ENCODE measurements at regions not wholly inside any gene's neighbourhood (a gene's known extent, or its start where the extent isn't known, plus 50 kb on each side); places are given as distances from the start of the nearest gene placed in this dataset.

DNA sequence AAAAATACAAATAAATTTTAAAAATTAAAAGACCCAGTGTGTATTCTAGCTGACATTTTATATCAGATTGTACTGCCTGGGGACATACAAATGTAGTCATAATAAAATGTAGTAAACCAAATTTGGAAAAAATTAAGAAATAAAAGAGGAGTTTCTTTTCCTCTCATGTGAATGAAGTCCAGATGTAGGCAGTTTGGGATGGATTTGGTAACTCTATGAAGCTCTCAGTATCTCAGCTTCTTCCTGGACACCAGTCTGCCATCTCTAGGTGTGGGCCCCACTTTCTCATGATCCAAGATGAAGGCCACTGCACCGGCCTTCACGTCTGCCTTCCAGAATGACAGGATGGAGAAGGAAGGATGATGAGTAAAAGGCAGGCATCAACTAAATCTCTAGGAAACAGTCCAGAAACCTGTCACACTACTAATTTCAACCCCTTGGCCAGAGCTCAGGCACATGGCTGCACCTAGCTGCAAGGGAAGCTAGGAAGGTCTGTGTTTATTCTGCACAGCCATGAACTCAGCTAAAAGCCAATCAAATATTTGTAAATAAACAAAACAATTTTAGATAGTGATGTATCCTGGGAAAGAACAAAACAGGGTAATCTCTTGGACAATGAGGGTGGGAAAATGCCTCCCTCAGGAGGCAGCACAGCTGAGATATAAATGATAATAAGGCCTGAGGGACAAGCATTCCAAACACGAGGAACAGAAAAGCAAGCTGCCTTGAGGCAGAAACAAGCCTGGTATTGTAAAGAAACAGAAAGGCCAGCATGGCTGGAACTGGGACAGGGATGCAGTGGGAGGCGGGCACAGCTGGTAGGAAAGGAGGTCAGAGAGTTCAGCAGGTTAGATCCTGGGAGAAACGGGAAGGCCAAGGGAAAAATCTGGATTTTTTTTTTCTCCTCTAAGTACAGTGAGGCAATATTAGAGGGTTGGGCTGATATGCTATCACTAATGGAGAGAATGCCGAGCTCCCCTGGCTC, 88.5 kb upstream of the PTPN1 start:
- Histone ChIP-seq H3K4me1 (replicated peaks) (peaks cover 22% of the 10 kb centered on the region), H3K27ac (peak overlapping the region; percentile 93), H3K36me3 (no peaks in the 10 kb centered on the region), H3K4me3 (no peak overlapping the region), H3K9me3 (no peaks in the 10 kb centered on the region), H3K27me3 (replicated peaks; ENCODE audit: insufficient read depth) (no peaks in the 10 kb centered on the region)
- no peak for DNase-seq (ENCODE audit: low spot score)
- TF ChIP-seq POLR2A (IDR thresholded peaks at IDR 0.05): no peak
- TF ChIP-seq POLR2AphosphoS5 (IDR thresholded peaks at IDR 0.05): no peak
- no peak for TF ChIP-seq CTCF (IDR thresholded peaks at IDR 0.05)
- 82% methylated on average over 6 of the region's 6 CpGs for WGBS
- intact Hi-C loops (cut with DNase I): no loop called here

GRCh38 chr20:50423758-50424157, 86.4 kb upstream of the PTPN1 start:
- Histone ChIP-seq H3K4me3 (no peak overlapping the region), H3K4me1 (replicated peaks) (peaks cover 22% of the 10 kb centered on the region), H3K27me3 (replicated peaks; ENCODE audit: insufficient read depth) (no peaks in the 10 kb centered on the region), H3K9me3 (no peaks in the 10 kb centered on the region), H3K36me3 (no peaks in the 10 kb centered on the region), H3K27ac (peak overlapping the region; percentile 93)
- TF ChIP-seq POLR2AphosphoS5 (IDR thresholded peaks at IDR 0.05) (no peak), CTCF (IDR thresholded peaks at IDR 0.05) (no peak), POLR2A (IDR thresholded peaks at IDR 0.05) (no peak)
- DNase-seq (ENCODE audit: low spot score): no peak
- 79% methylated on average over 6 of the region's 6 CpGs for WGBS
- intact Hi-C loops (cut with DNase I): no loop called here

GRCh38 chr20:50425076-50425475, 85.1 kb upstream of the PTPN1 start:
- Histone ChIP-seq H3K4me3 (no peak overlapping the region), H3K27ac (no peak overlapping the region), H3K27me3 (replicated peaks; ENCODE audit: insufficient read depth) (no peaks in the 10 kb centered on the region), H3K9me3 (no peaks in the 10 kb centered on the region), H3K4me1 (replicated peaks) (peaks cover 22% of the 10 kb centered on the region), H3K36me3 (no peaks in the 10 kb centered on the region)
- TF ChIP-seq CTCF (IDR thresholded peaks at IDR 0.05) (no peak), POLR2AphosphoS5 (IDR thresholded peaks at IDR 0.05) (no peak)
- DNase-seq (ENCODE audit: low spot score): no peak
- intact Hi-C loops (cut with DNase I): no loop called here
- WGBS: 54% methylated on average over 3 of the region's 3 CpGs

DNA sequence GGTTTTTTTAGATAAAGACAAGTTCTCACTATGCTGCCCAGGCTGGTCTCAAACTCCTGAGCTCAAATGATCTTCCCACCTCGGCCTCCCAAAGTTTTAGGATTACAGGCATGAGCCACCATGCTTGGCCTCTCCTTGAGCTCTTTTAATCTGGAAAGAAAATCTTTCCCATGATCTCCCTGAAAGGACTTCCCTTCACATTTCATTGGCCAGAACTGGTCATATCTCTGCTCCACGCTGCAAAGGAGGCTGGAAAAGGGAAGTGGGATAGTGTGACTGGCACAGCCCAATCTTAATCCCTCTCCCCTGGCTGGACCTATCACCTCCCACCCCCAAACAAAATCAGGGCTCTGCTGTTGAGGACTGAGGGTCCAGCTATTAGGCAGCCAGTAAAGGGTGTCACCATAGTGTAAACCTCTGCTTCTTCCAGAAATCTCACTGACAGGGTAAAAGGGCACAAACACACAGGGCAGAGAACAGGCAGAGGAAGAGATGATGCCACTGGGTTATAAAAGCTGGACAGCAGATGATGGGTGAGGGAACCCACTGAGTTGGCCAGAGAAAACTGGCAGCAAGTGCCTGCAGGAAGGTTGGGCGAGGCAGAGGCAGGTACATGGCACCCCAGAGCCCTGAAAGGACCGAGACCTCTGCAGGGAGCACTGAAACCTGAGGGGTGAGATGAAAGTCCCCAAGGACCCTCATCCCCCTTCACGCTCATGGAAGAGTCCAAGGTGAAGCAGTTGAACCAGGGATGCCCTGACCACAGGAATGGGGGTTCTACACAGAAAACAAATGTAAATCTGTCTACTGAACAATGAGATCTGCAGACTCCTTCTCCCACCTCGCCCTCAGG, 83.1 kb upstream of the PTPN1 start:
- intact Hi-C loops (cut with DNase I): no loop called here
- no peaks in the 10 kb centered on the region for H3K27me3 ChIP-seq (replicated peaks; ENCODE audit: insufficient read depth)
- TF ChIP-seq POLR2AphosphoS5 (IDR thresholded peaks at IDR 0.05) (no peak), CTCF (IDR thresholded peaks at IDR 0.05) (no peak), POLR2A (IDR thresholded peaks at IDR 0.05) (no peak)
- peak overlapping the region; percentile 42 to 77 for H3K27ac ChIP-seq
- no peak overlapping the region for H3K4me3 ChIP-seq
- DNase-seq (ENCODE audit: low spot score): no peak
- 67% methylated on average over 6 of the region's 6 CpGs for WGBS
- H3K36me3 ChIP-seq: no peaks in the 10 kb centered on the region
- H3K9me3 ChIP-seq: no peaks in the 10 kb centered on the region
- peaks cover 20% of the 10 kb centered on the region for H3K4me1 ChIP-seq (replicated peaks)
